ENCODE measurements at regions not wholly inside any gene's neighbourhood (a gene's known extent, or its start where the extent isn't known, plus 50 kb on each side); places are given as distances from the start of the nearest gene placed in this dataset.
"Not testable (repeated sequence)": the region's sequence is repeated elsewhere in the genome, so short reads cannot be mapped to it uniquely, and the experiment has no call there.

DNA sequence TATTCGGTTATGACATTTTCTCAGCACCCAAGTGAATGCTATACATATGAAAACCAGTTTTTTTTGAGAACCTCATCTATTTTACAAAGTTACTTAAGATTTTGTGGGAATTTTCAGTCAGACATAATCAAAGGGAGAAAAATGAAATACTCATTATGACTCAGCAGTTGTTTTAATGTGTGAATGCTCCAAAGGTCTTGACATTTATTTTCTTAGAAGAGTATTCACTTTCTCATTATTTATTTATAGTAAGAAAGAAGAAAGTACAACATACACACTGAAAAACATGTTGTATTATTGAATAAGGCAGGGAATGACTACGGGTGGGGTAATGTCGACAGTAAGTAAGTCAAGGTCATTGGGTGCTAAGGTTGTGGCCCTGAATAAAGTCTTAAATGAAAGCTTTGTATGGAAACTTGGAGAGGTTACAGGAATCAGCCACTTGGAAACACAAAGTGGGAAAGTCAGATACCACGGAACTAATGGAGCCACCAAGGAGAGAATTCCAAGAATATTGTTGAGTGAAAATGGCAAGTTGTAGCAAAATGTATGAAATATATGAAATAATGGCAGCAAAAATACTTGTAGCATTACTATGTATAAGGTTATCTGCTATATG lies 844.5 kb downstream of the TBL1XR1 start:
- DNase-seq (ENCODE audit: low read depth in 2 of 3, low spot score in 1 of 3): no peak

DNA sequence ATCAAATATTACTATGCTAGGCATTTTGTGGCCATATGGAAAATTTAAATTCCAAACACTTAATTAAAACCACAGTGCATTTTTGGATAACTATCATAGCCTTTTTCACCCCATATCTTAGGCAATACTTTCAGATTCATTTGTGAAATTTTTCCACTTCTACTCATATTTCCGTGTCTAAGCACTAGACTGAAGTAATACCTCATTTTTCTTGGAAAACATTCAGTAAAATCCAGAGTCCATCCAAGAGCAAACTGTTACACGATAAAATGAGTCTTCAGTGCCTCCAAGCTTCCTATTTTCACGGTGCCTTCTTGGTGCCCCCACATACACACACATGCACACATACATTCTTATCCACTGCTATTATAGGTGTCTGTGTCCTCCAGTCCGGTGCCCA lies 845.9 kb downstream of the TBL1XR1 start:
- no peak for DNase-seq (ENCODE audit: low read depth in 2 of 3, low spot score in 1 of 3)

DNA sequence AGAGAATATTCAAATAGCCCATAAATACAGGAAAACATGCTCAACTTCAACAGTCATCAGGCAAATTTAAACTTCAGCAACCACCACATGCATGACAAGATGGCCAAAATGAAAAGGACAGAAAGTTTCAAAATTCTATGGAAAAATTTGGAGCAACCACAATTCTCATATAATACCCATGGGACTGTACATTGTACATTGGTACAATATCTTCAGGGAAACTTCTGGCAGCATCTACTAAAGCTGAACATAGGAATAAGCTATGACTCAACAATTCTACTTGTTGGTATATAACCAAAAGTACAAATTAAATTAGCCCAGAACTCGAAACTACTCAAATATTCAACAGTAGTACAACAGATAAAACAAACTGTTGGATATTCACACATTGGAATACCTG lies 847.6 kb downstream of the TBL1XR1 start:
- DNase-seq (ENCODE audit: low read depth in 2 of 3, low spot score in 1 of 3): no peak

DNA sequence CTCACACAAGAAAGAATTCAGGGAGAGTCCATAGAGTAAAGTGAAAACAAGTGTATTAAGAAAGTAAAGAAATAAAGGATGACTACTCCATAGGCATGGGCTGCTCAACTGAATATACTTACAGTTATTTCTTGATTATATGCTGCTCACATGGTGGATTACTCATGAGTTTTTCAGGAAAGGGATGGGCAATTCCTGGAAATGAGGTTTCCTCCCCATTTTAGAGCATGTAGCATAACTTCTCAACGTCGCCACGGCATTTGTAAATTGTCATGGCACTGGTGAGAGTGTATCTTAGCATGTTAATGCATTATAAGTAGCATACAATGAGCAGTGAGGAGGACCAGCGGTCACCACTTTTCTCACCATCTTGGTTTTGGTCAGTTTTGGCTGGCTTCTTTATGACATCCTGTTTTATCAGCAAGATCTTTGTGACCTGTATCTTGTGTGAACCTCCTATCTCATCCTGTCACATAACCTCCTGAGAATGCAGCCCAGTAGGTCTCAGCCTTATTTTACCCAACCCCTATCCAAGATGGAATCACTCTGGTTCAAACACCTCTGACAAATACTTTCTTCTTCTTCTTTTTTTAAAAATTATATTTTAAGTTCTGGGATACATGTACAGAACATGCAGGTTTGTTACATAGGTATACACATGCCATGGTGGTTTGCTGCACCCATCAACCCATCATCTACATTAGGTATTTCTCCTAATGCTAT lies 849.7 kb downstream of the TBL1XR1 start:
- DNase-seq (ENCODE audit: low read depth in 2 of 3, low spot score in 1 of 3): no peak

DNA sequence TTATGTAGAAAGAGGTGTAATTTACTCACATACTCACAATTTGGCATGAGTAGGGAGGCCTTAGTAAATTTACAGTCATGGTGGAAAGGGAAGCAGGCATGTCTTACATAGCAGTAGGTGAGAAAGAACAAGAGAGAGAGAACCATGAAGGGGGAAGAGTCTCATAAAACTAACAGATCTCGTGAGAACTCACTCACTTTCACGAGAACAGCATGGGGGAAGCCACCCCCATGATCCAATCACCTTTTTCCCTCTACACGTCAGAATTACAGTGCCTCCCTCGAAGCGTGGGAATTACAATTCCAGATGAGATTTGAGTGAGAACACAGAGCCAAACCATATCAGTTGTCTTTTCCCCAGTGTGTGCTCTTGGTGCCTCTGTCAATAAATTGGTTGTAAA lies 855.3 kb downstream of the TBL1XR1 start:
- DNase-seq (ENCODE audit: low read depth in 2 of 3, low spot score in 1 of 3): no peak

DNA sequence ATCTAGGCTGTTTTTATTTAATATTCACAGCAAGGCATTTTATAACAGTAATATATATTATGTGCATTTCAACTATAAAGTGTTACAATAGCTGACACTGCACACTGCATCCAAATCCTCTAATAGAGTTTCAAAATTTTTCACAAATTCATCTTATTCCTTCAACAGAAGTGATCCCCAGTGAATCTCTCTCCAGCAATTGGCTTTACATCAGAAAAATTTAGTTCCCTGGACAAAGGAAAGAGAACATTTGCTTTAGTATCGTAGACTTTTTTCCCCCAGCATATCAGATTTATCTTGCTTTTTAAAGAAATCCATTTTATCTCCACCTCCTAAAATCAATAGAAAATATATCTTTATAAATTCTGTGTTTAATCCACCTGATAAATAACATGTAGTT lies 868.6 kb downstream of the TBL1XR1 start:
- no peak for DNase-seq (ENCODE audit: low read depth in 2 of 3, low spot score in 1 of 3)

DNA sequence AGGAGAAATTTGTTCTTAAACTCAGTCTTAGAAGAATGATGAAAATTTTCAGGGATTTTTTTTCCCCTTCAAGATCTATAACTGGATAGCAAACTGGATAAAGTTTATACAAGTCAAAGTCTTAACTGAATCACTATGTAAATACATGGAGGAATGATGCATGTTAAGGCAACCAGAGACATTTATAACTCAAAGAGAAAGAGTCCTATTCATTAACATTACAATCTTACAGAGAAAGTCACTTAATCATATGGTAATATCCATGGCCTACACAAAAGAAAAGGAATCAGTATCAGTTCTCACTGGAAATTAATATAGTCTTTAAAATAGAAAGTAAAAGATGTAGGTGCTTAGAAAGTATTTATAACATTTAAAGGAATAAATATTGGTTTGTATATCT lies 869.1 kb downstream of the TBL1XR1 start:
- no peak for DNase-seq (ENCODE audit: low read depth in 2 of 3, low spot score in 1 of 3)

DNA sequence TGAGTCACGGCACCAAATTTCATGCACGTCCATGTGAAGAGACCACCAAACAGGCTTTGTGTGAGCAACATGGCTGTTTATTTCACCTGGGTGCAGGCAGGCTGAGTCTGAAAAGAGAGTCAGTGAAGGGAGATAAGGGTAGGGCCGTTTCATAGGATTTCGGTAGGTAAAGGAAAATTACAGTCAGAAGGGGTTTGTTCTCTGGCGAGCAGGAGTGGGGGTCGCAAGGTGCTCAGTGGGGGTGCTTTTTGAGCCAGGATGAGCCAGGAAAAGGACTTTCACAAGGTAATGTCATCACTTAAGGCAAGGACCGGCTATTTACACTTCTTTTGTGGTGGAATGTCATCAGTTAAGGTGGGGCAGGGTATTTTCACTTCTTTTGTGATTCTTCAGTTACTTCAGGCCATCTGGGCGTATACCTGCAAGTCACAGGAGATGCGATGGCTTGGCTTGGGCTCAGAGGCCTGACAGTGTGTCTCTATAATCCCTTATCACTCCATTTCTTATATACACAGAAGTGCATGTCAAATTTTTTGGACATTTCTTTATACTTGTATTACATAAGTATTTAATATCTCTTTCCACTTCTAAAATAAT lies 870.3 kb downstream of the TBL1XR1 start:
- not testable (repeated sequence) for DNase-seq (ENCODE audit: low read depth in 2 of 3, low spot score in 1 of 3)

DNA sequence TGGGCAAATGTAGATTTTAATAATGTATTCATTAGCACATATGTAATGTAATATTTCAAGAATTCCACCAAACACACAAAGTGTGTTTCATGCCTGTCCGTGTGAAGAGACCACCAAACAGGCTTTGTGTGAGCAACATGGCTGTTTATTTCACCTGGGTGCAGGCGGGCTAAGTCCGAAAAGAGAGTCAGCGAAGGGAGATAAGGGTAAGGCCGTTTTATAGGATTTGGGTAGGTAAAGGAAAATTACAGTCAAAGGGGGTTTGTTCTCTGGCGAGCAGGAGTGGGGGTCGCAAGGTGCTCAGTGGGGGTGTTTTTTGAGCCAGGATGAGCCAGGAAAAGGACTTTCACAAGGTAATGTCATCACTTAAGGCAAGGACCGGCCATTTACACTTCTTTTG lies 875.8 kb downstream of the TBL1XR1 start:
- DNase-seq (ENCODE audit: low read depth in 2 of 3, low spot score in 1 of 3): not testable (repeated sequence)

DNA sequence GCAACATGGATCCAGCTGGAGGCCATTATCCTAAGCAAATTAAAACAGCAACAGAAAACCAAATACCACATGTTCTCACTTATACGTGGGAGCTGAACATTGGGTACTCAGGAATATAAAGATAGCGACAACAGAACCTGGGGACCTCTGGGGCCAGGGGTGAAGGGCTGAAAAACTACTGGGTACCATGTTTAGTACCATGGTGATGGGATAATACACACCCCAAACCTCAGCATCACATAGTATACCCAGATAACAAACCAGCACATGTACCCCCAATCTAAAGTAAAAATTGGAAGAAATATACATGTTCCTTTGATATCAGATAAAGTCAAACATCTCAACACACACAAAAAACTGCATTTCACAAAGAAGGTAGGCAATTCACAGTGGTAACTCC lies 876.2 kb downstream of the TBL1XR1 start:
- no peak for DNase-seq (ENCODE audit: low read depth in 2 of 3, low spot score in 1 of 3)

DNA sequence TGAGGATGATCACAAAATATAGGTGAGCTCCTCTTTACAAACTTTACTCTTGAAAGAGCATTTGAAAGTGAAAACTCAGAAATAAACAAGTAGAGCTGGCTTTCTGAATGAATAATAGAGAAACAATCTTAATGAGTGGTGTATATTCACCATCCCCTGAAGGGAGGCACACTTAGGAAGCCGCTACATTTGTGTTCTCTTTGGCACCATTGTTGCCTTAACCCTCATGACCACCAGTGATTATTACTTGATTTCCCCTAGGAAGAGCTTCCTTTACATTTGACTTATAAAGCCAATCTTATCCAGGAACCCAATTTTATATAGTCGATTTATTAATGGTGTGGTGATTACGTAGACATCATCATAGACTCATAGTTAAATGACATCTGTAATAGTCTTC lies 883.9 kb downstream of the TBL1XR1 start:
- no peak for DNase-seq (ENCODE audit: low read depth in 2 of 3, low spot score in 1 of 3)

DNA sequence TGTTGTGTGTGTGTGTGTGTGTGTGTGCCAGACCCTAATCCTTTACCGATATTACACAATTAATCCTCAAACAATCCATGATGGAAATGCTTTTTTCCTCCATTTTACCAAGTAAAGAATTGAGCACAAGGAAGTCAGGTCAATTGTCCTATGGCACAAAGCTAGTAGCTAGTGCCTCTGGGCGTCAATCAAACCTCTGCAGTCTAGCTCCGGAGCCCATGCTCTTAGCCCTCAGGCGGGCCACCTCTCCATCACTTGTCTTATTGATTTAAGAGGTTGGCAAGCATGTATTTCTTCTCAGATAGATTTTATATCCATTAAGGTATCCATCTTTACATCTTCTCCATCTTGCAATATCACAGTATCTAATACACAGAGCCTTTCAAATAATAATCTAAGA lies 886.6 kb downstream of the TBL1XR1 start:
- no peak for DNase-seq (ENCODE audit: low read depth in 2 of 3, low spot score in 1 of 3)

DNA sequence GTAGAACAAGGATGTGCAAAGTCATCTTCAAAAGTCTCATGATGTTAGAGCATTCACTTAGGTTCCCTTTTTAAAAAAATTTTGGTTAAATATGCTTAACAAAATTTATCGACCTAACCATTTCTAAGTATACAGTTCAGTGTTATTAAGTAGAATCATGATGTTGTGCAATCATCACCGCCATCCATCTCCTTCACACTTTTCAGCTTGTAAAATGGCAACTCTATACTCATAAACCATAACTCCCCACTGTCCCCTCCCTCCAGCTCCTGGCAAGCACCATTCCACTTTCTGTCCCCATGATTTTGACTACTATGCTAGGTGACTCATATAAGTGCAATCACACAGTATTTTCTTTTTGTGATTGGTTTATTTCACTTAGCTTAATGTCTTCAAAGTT lies 895.0 kb downstream of the TBL1XR1 start:
- no peak for DNase-seq (ENCODE audit: low read depth in 2 of 3, low spot score in 1 of 3)

DNA sequence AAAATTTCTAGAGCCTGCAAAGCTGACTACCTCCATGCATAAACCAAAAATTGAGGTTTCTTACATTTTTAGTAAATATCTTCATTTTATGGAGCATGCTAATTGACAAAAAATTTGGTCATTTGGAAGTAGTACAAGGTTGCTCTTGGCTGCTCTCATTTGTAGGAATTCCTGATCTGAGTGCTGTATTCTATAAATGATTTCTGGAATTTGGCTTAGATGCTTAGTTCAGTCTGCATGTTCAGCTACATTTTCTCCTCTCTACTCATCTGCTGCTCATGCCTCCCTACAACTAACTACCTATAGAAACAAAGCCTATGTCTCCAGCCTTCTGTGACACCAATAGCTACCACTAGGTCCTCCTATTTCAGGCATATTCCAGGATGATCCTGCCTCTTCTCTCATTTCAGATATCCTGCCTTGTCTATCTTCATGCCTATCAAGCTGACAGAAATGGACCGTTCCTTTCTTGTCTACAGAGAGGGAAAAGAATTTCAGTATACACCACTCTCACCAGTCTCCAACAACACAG lies 901.1 kb downstream of the TBL1XR1 start:
- DNase-seq (ENCODE audit: low read depth in 2 of 3, low spot score in 1 of 3): no peak

DNA sequence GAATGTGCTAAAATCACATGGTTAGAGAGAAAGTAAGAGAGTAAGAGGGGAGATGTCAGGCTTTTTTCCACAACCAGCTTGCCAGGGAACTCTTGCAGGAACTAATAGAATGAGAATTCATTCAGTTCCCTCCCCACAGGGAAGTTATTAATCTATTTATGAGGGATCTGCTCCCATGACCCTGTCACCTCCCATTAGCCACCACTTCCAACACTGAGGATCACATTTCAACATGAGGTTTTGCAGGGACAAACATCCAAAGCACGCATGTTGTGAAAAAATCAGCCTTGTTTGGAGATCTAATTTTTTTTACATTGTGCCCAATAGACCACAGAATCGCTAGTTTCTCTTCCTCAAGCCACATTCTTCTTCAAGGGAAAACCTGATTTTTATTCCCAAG lies 904.0 kb downstream of the TBL1XR1 start:
- DNase-seq (ENCODE audit: low read depth in 2 of 3, low spot score in 1 of 3): no peak

DNA sequence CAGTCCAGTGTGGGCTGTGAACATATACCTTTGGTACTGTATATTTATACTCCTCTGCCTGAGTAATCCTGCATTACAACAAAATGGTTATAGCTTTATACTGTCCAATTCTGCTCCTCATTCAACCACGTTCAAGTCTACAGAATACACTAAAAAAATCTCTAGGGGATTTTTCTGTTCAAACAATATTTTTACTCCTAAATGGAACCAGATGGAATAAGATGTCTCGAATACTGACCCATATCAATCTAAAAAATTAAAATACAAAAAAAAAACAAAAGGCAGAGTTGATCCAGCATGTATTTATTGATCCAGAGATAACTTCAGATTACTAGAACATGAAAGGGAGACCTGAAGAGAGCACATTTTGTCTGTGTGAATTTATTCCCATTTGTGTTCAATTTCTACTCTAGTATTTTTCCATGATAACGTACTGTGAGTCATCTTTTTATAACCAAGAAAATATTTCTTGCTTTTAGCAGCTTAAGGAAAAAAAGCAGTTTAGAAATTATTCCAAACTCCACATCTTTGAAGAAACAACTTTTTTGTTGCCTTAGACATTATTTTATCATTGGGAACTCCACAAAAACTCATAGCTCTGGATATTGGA lies 910.7 kb downstream of the TBL1XR1 start:
- no peak for DNase-seq (ENCODE audit: low read depth in 2 of 3, low spot score in 1 of 3)

DNA sequence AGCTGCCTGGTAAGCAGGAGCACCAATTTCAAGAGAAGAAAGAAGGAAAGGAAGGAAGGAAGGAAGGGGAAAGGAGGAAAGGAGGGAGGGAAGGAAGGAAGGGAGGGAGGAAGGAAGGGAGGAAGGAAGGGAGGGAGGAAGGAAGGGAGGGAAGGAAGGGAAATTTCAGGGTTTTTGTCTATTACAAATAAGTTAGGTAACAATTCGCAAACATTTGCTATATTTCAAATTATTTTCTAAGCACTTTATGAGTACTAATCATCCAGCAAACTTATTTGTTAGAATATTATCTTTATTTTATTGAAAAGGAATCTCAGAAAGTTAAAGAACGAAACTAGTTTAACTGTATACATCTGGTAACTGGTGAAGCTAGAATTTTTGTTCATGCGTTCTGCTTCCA lies 921.7 kb downstream of the TBL1XR1 start:
- DNase-seq (ENCODE audit: low read depth in 2 of 3, low spot score in 1 of 3): no peak

DNA sequence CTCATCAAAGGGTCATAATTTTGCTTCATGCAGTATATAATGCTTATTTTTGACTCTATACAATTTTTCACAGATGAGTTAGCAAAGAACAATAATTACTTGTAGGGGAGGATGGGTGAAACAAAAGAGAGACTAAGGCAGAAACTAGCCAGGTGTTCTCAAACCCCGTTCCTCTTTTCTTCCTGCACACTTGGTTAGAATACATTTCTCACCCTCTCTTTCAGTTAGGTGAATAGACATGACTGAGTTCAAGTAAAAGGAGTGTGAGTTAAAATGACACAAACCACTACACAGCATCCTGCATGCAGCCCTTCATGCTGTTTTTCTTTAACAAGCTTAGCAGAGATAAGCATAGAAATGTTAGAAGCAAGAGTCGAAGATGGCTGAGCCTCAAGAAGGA lies 922.2 kb downstream of the TBL1XR1 start:
- DNase-seq (ENCODE audit: low read depth in 2 of 3, low spot score in 1 of 3): no peak

DNA sequence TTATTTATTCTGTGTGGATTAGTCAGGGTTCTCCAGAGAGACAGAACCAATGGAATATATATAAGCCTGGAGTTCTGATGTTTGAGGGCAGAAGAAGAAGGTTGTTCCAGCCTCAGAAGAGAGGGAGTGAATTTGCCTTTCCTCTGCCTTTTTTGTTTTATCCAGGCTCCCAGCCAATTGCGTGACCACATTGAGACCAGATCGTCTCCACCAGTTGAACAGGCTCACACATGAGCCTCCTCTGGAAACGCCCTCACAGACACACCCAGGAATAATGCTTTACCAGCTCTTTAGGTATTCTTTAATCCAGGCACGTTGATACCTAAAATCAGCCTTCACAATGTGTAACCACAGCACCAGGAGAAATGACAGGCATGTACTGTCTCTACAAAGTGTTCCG lies 923.1 kb downstream of the TBL1XR1 start:
- no peak for DNase-seq (ENCODE audit: low read depth in 2 of 3, low spot score in 1 of 3)

DNA sequence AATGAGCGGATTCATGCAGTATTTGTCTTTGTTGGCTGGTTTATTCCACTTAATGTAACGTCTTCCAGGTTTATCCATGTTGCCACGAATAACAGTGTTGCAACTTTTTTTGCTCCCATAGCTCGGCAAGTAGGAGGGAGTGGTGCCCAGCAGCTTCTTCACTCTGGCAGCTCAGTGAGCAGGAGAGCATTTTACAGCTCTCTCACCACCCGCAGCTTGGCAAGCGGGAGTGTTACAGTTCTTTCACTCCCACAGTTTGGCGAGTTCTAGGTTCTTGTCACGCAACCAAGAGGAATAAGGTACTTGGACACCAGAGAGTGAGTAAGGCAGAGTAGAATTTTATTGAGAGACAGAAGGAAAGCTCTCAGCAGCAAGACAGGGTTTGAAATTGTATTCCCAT lies 935.2 kb downstream of the TBL1XR1 start:
- no peak for DNase-seq (ENCODE audit: low read depth in 2 of 3, low spot score in 1 of 3)

DNA sequence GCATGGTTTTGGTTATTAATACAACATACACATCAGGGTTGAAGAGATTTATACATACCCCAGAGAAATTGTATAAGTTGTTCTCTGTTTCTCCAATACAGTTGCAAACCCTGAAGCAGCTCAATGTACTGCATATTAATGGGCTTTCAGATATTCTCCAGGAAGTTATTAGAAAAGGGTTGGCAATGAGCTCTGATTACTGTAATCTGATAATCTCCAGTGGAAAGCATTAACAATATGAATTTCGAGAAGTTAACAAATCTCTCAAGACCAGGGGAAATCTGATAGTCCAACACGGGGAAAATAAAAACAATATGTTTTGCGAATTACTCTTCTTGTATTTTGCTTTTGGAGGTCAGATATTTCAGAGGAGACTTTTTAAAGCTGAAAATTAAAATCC lies 950.1 kb downstream of the TBL1XR1 start:
- DNase-seq (ENCODE audit: low read depth in 2 of 3, low spot score in 1 of 3): no peak

DNA sequence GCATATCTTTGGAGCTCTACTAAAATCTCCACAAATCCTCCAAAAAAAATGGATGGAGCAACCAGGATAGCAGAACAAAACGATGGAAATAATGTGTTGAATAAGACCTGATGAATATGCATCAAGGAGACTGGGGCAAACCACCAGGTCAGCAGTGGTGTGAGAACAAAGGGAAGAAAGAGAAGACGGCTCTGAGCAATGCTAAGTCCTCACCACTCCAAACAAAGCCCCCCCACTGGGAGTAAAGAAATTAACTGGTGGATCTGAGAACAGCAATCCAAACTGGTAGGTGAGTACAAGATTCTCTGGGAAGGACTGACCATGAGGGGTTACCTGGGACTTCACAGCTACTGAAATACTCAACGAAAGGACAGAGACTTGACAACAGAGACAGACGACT lies 977.3 kb downstream of the TBL1XR1 start:
- DNase-seq (ENCODE audit: low read depth in 2 of 3, low spot score in 1 of 3): no peak

Measured in stimulated activated CD4-positive, alpha-beta T cell treated with anti-CD3 and anti-CD28 coated beads, Interleukin-12 subunit alpha, Interleukin-12 subunit beta, amount 100 ng/mL, for 48 hours (primary cell).